ENCODE measurements at regions not wholly inside any gene's neighbourhood (a gene's known extent, or its start where the extent isn't known, plus 50 kb on each side); places are given as distances from the start of the nearest gene placed in this dataset.

DNA sequence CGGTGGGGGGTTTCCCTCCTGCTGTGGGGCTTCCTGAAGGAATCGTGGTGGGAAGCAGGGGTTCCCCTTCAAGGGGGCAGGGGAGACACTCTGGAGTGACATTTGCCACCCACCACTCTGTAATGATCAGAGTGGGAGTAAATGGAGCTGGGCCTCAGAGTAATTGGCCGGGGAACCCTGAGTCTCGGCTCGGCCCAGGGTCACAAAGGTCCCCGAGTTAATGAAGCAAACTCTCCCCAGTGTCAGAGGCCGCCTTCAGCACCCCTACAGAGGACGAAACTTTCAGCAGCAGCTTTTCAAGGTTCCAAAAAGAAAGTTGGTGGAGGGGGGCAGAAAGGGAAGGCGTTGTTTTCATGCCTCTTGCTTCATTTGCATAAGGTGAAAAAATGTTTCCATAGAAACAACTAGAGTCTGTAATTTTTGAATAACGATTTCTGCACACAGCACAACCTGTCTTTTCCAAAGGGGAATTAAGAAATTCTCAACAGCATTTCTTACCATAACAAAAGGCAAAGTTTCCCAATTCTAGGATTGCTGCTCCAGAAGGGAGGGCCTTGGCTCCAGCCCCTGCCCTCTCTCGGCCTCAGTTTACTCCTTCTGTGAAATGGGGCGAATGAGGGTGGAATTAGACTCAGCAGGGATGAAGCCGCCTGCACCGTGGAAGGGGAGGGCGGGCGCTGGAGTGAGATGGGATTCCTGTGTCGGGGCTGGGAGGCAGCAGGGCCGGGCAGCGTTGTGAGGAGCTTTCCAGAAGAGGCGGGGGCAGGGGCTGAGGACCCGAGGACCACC, 67.0 kb upstream of the BEGAIN start:
- TF ChIP-seq, protein P1, sequence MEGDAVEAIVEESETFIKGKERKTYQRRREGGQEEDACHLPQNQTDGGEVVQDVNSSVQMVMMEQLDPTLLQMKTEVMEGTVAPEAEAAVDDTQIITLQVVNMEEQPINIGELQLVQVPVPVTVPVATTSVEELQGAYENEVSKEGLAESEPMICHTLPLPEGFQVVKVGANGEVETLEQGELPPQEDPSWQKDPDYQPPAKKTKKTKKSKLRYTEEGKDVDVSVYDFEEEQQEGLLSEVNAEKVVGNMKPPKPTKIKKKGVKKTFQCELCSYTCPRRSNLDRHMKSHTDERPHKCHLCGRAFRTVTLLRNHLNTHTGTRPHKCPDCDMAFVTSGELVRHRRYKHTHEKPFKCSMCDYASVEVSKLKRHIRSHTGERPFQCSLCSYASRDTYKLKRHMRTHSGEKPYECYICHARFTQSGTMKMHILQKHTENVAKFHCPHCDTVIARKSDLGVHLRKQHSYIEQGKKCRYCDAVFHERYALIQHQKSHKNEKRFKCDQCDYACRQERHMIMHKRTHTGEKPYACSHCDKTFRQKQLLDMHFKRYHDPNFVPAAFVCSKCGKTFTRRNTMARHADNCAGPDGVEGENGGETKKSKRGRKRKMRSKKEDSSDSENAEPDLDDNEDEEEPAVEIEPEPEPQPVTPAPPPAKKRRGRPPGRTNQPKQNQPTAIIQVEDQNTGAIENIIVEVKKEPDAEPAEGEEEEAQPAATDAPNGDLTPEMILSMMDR (IDR thresholded peaks at IDR 0.05): no peak
- TF ChIP-seq POLR2A (IDR thresholded peaks at IDR 0.05): no peak
- TF ChIP-seq POLR2AphosphoS5 (IDR thresholded peaks at IDR 0.05; ENCODE audit: insufficient read depth in 1 of 2, low read depth in 1 of 2): no peak

Data from vagina (tissue), 2 donors.